ENCODE measurements at regions not wholly inside any gene's neighbourhood (a gene's known extent, or its start where the extent isn't known, plus 50 kb on each side); places are given as distances from the start of the nearest gene placed in this dataset.

GRCh38 chr2:226471987-226472470, 327.6 kb downstream of the IRS1 start:
- no peak for ATAC-seq (ENCODE audit: insufficient read depth, low FRiP score)
- H3K4me3 ChIP-seq: no peak overlapping the region
- TF ChIP-seq CTCF (IDR thresholded peaks at IDR 0.05; ENCODE audit: control extremely low read depth, extremely low read depth): no peak
- no peak for DNase-seq
- H3K27ac ChIP-seq (ENCODE audit: low read depth in 1 of 2, low read length in 1 of 2): no peak overlapping the region
- peaks cover 0 to under 1% (median 0%) of the 10 kb centered on the region in 5 donors for H3K4me1 ChIP-seq (ENCODE audit: control insufficient read depth in 5 of 5, insufficient read depth in 5 of 5, low read length in 5 of 5)
- H3K36me3 ChIP-seq (ENCODE audit: control insufficient read depth in 4 of 4, insufficient read depth in 4 of 4, low read length in 4 of 4): no peaks in the 10 kb centered on the region
- H3K27me3 ChIP-seq (ENCODE audit: control insufficient read depth in 3 of 3, insufficient read depth in 3 of 3, low read length in 2 of 3): no peaks in the 10 kb centered on the region
- H3K9me3 ChIP-seq (ENCODE audit: control insufficient read depth in 4 of 4, insufficient read depth in 3 of 4, low read length in 3 of 4): no peaks in the 10 kb centered on the region
- no peak overlapping the region for H3K9ac ChIP-seq (ENCODE audit: insufficient read depth in 1 of 2, low read length in 2 of 2)
- 47 to 48% methylated on average over 2 of the region's 2 CpGs for WGBS, 2 donors

DNA sequence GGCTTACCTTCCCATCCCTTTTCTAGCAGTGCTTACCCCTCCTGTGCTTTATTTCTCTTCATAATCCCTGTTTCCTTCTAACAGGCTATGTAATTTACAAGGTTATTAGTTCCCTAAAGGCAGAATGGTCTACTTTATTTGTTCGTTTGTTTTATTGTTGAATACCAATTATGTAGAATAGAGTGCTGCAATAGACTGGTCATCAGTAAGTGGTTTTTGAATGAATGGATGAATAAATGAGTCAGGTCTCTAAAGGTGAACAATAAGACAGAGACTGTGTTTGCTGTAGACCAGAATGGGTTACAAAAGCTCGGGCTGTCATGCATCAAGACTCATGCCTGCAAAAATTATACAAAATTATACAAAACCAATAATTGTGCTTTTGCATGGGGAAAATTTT, 332.0 kb downstream of the IRS1 start:
- ATAC-seq (ENCODE audit: insufficient read depth, low FRiP score): no peak
- no peak for TF ChIP-seq CTCF (IDR thresholded peaks at IDR 0.05; ENCODE audit: control extremely low read depth, extremely low read depth)
- no peak for DNase-seq
- Histone ChIP-seq H3K27me3 (ENCODE audit: control insufficient read depth in 3 of 3, insufficient read depth in 3 of 3, low read length in 2 of 3) (no peaks in the 10 kb centered on the region), H3K27ac (ENCODE audit: low read depth in 1 of 2, low read length in 1 of 2) (no peak overlapping the region), H3K4me3 (no peak overlapping the region), H3K9ac (ENCODE audit: insufficient read depth in 1 of 2, low read length in 2 of 2) (no peak overlapping the region), H3K36me3 (ENCODE audit: control insufficient read depth in 4 of 4, insufficient read depth in 4 of 4, low read length in 4 of 4) (no peaks in the 10 kb centered on the region), H3K4me1 (ENCODE audit: control insufficient read depth in 5 of 5, insufficient read depth in 5 of 5, low read length in 5 of 5) (peaks cover 0 to 4% (median 0%) of the 10 kb centered on the region in 5 donors), H3K9me3 (ENCODE audit: control insufficient read depth in 4 of 4, insufficient read depth in 3 of 4, low read length in 3 of 4) (no peaks in the 10 kb centered on the region)
- 82 to 84% methylated on average over 2 of the region's 2 CpGs for WGBS, 2 donors

DNA sequence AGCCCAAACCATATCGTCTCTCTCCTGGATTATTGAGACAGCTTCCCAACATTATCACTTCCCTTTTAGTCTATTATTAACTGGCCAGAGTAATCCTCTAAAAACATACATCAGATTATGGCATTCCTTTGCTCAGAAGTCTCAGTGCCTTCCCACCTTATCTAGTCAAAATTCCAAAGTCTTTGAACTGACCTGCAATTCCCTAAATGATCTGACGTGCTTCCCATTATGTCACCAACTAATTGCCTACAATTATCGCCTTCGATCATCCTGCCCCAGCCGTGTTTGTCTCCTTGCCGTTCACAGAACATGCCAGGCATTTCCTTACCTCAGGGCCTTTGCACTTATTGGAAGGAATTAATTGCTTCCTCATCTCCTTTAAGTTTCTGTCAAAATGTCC, 332.4 kb downstream of the IRS1 start:
- H3K9me3 ChIP-seq (ENCODE audit: control insufficient read depth in 4 of 4, insufficient read depth in 3 of 4, low read length in 3 of 4): no peaks in the 10 kb centered on the region
- peaks cover 0 to 4% (median 0%) of the 10 kb centered on the region in 5 donors for H3K4me1 ChIP-seq (ENCODE audit: control insufficient read depth in 5 of 5, insufficient read depth in 5 of 5, low read length in 5 of 5)
- ATAC-seq (ENCODE audit: insufficient read depth, low FRiP score) (no peak), DNase-seq (no peak)
- no peak overlapping the region for H3K4me3 ChIP-seq
- no peak overlapping the region for H3K27ac ChIP-seq (ENCODE audit: low read depth in 1 of 2, low read length in 1 of 2)
- WGBS, 2 donors: 60 to 72% methylated on average over 6 of the region's 6 CpGs
- TF ChIP-seq CTCF (IDR thresholded peaks at IDR 0.05; ENCODE audit: control extremely low read depth, extremely low read depth): no peak
- no peaks in the 10 kb centered on the region for H3K27me3 ChIP-seq (ENCODE audit: control insufficient read depth in 3 of 3, insufficient read depth in 3 of 3, low read length in 2 of 3)
- no peaks in the 10 kb centered on the region for H3K36me3 ChIP-seq (ENCODE audit: control insufficient read depth in 4 of 4, insufficient read depth in 4 of 4, low read length in 4 of 4)
- H3K9ac ChIP-seq (ENCODE audit: insufficient read depth in 1 of 2, low read length in 2 of 2): no peak overlapping the region

- TF ChIP-seq CTCF (IDR thresholded peaks at IDR 0.05; ENCODE audit: control extremely low read depth, extremely low read depth): no peak
- Histone ChIP-seq H3K9ac (ENCODE audit: insufficient read depth in 1 of 2, low read length in 2 of 2) (no peak overlapping the region), H3K4me3 (no peak overlapping the region), H3K27ac (ENCODE audit: low read depth in 1 of 2, low read length in 1 of 2) (no peak overlapping the region), H3K4me1 (ENCODE audit: control insufficient read depth in 5 of 5, insufficient read depth in 5 of 5, low read length in 5 of 5) (peaks cover 0 to 4% (median 0%) of the 10 kb centered on the region in 5 donors), H3K27me3 (ENCODE audit: control insufficient read depth in 3 of 3, insufficient read depth in 3 of 3, low read length in 2 of 3) (no peaks in the 10 kb centered on the region), H3K36me3 (ENCODE audit: control insufficient read depth in 4 of 4, insufficient read depth in 4 of 4, low read length in 4 of 4) (no peaks in the 10 kb centered on the region), H3K9me3 (ENCODE audit: control insufficient read depth in 4 of 4, insufficient read depth in 3 of 4, low read length in 3 of 4) (no peaks in the 10 kb centered on the region)
- DNase-seq (peak in 2 of 3 donors; percentile 19 to 22), ATAC-seq (ENCODE audit: insufficient read depth, low FRiP score) (no peak)
- WGBS, 2 donors: 66 to 72% methylated on average over 2 of the region's 2 CpGs
Measured at GRCh38 chr2:226466589-226466988, 333.0 kb downstream of the IRS1 start.

Measured in lung (tissue), 11 donors.